Ascending aorta (tissue), 2 donors: ENCODE measurements at regions not wholly inside any gene's neighbourhood (a gene's known extent, or its start where the extent isn't known, plus 50 kb on each side); places are given as distances from the start of the nearest gene placed in this dataset.
"Not testable (repeated sequence)": the region's sequence is repeated elsewhere in the genome, so short reads cannot be mapped to it uniquely, and the experiment has no call there.

ENCODE experiments used
- DNase-seq, 2 donors: peaks; one replicate each; pipeline ENCODE4 v3.0.0-alpha.2; 2019; ENCODE audit warnings: low spot score in 2 of 2
- H3K27ac ChIP-seq, 2 donors: fragments of 200-600 bp; sonication (generic); one replicate each; pipeline ENCODE4 v1.5.1; 2016 to 2017; ENCODE audit warnings: mild to moderate bottlenecking in 1 of 2
- H3K27me3 ChIP-seq: fragments of 200-600 bp; sonication (generic); one replicate; pipeline ENCODE4 v1.5.1; 2017
- H3K36me3 ChIP-seq, 2 donors: fragments of 200-600 bp; sonication (generic); one replicate each; pipeline ENCODE4 v1.5.1; 2016
- H3K4me1 ChIP-seq, 2 donors: fragments of 200-600 bp; sonication (generic); one replicate each; pipeline ENCODE4 v1.5.1; 2016 to 2017; ENCODE audit warnings: mild to moderate bottlenecking in 1 of 2
- H3K4me3 ChIP-seq, 2 donors: fragments of 200-600 bp; sonication (generic); one replicate each; pipeline ENCODE4 v1.5.1; 2016 to 2017; ENCODE audit warnings: mild to moderate bottlenecking in 1 of 2
- H3K9me3 ChIP-seq, 2 donors: fragments of 200-600 bp; sonication (generic); one replicate each; pipeline ENCODE4 v1.5.1; 2016
- CTCF ChIP-seq, 3 experiments: fragments of 200-600 bp in 2 of 3; fragments of 450-650 bp in 1 of 3; sonication (generic) in 2 of 3; IDR thresholded peaks; one replicate each; pipeline ENCODE4 v1.5.1; 2016 to 2019; ENCODE audit warnings: antibody characterized with exemption in 3 of 3, mild to moderate bottlenecking in 1 of 3, moderate library complexity in 1 of 3
- intact Hi-C: fragments of 100-400 bp; cut with DNase I; formaldehyde crosslinking; loops from one replicate; pipeline ENCODE4 v1.15.1; 2023

- DNase-seq: no peak
- H3K27ac ChIP-seq: no peak overlapping the region
- TF ChIP-seq CTCF (IDR thresholded peaks at IDR 0.05): no peak
- H3K4me1 ChIP-seq: no peaks in the 10 kb centered on the region
- intact Hi-C loops: no loop called here
- no peaks in the 10 kb centered on the region for H3K27me3 ChIP-seq
- H3K9me3 ChIP-seq: no peaks in the 10 kb centered on the region
- H3K36me3 ChIP-seq: no peaks in the 10 kb centered on the region
- H3K4me3 ChIP-seq: no peak overlapping the region
These were observed 161.8 kb downstream of the IGLL1 start for GRCh38 chr22:23418159-23418788.

- H3K27me3 ChIP-seq, H3K27ac ChIP-seq, H3K4me1 ChIP-seq, H3K36me3 ChIP-seq, H3K9me3 ChIP-seq, H3K4me3 ChIP-seq, DNase-seq, intact Hi-C loops: not testable (repeated sequence)
These were observed 162.8 kb downstream of the IGLL1 start for GRCh38 chr22:23417327-23417726.

GRCh38 chr22:23416169-23416690, 163.9 kb downstream of the IGLL1 start:
- DNase-seq, H3K27me3 ChIP-seq, H3K27ac ChIP-seq, H3K9me3 ChIP-seq, H3K4me1 ChIP-seq, H3K36me3 ChIP-seq, intact Hi-C loops, H3K4me3 ChIP-seq: not testable (repeated sequence)

- Histone ChIP-seq H3K36me3 (no peaks in the 10 kb centered on the region), H3K27me3 (no peaks in the 10 kb centered on the region), H3K9me3 (no peaks in the 10 kb centered on the region), H3K4me3 (no peak overlapping the region), H3K4me1 (no peaks in the 10 kb centered on the region), H3K27ac (no peak overlapping the region)
- no peak for DNase-seq
- no peak for TF ChIP-seq CTCF (IDR thresholded peaks at IDR 0.05)
- intact Hi-C loops: no loop called here
These were observed 164.6 kb downstream of the IGLL1 start for GRCh38 chr22:23415490-23415851.

GRCh38 chr22:23414727-23415489, 165.2 kb downstream of the IGLL1 start:
- no peaks in the 10 kb centered on the region for H3K27me3 ChIP-seq
- no peak overlapping the region for H3K27ac ChIP-seq
- peak in 1 of 2 donors; percentile 50 for DNase-seq
- H3K36me3 ChIP-seq: no peaks in the 10 kb centered on the region
- no peak for TF ChIP-seq CTCF (IDR thresholded peaks at IDR 0.05)
- intact Hi-C loops: no loop called here
- H3K4me1 ChIP-seq: no peaks in the 10 kb centered on the region
- no peak overlapping the region for H3K4me3 ChIP-seq
- H3K9me3 ChIP-seq: no peaks in the 10 kb centered on the region

GRCh38 chr22:23411739-23412138, 168.4 kb downstream of the IGLL1 start:
- H3K27me3 ChIP-seq: no peaks in the 10 kb centered on the region
- H3K27ac ChIP-seq: no peak overlapping the region
- DNase-seq: no peak
- no peaks in the 10 kb centered on the region for H3K4me1 ChIP-seq
- no peaks in the 10 kb centered on the region for H3K36me3 ChIP-seq
- H3K4me3 ChIP-seq: no peak overlapping the region
- intact Hi-C loops: no loop called here
- TF ChIP-seq CTCF (IDR thresholded peaks at IDR 0.05): no peak
- H3K9me3 ChIP-seq: no peaks in the 10 kb centered on the region
